ENCODE measurements at regions not wholly inside any gene's neighbourhood (a gene's known extent, or its start where the extent isn't known, plus 50 kb on each side); places are given as distances from the start of the nearest gene placed in this dataset.

DNA sequence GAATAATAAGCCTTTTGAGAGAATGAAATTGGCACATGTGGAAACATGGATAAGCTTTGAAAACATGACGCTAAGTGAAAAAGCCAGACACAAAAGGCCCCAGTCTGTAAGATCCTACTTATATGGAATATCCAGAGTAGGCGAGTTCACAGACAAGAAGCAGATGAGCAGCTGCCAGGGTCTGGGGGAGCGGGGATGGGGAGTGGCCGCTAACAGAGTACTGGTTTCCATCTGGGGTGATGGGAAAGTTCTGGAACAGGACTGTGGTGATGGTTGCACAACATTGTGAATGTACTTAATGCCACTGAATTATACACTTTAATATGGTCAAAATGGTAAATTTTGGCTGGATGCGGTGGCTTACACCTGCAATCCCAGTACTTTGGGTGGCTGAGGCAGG is 126.5 kb downstream of the SPATA19 start:
- Histone ChIP-seq H3K36me3 (no peaks in the 10 kb centered on the region), H3K4me3 (no peak overlapping the region), H3K4me1 (no peaks in the 10 kb centered on the region), H3K27ac (no peak overlapping the region), H3K27me3 (peaks cover 31% of the 10 kb centered on the region), H3K9me3 (no peaks in the 10 kb centered on the region)
- no peak for TF ChIP-seq EP300 (IDR thresholded peaks at IDR 0.05)
- no peak for TF ChIP-seq POLR2A (IDR thresholded peaks at IDR 0.05)
- ATAC-seq: no peak
- WGBS, 2 donors (ENCODE audit: low coverage in 1 of 2): 74 to 95% methylated on average over 3 to 5 of the region's 5 CpGs

DNA sequence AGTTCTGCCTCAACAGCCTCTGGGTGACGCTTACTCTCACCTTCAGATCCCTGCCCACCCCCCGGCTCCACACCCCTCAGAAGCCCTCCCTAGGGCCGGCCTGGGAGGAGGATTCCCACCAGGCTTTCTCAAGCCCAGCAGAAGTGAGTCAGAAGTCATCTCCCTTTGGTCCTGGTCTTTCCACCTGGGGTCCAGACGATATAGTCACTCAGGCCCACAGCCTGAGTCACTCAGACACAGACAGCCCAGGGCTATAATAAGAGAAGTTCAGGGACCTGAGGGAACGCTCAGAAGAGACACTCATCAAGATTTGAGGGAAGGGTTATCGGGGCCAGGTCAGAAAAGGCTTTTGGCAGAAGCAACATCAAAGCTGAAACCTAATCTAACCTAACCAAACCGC is 127.1 kb downstream of the SPATA19 start:
- Histone ChIP-seq H3K36me3 (no peaks in the 10 kb centered on the region), H3K27ac (no peak overlapping the region), H3K27me3 (peaks cover 36% of the 10 kb centered on the region), H3K4me3 (no peak overlapping the region), H3K4me1 (no peaks in the 10 kb centered on the region), H3K9me3 (no peaks in the 10 kb centered on the region)
- WGBS, 2 donors (ENCODE audit: low coverage in 1 of 2): 71 to 100% methylated on average over 1 to 2 of the region's 7 CpGs
- TF ChIP-seq, protein P1, sequence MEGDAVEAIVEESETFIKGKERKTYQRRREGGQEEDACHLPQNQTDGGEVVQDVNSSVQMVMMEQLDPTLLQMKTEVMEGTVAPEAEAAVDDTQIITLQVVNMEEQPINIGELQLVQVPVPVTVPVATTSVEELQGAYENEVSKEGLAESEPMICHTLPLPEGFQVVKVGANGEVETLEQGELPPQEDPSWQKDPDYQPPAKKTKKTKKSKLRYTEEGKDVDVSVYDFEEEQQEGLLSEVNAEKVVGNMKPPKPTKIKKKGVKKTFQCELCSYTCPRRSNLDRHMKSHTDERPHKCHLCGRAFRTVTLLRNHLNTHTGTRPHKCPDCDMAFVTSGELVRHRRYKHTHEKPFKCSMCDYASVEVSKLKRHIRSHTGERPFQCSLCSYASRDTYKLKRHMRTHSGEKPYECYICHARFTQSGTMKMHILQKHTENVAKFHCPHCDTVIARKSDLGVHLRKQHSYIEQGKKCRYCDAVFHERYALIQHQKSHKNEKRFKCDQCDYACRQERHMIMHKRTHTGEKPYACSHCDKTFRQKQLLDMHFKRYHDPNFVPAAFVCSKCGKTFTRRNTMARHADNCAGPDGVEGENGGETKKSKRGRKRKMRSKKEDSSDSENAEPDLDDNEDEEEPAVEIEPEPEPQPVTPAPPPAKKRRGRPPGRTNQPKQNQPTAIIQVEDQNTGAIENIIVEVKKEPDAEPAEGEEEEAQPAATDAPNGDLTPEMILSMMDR (IDR thresholded peaks at IDR 0.05): no peak
- TF ChIP-seq POLR2AphosphoS5 (IDR thresholded peaks at IDR 0.05): no peak
- no peak for ATAC-seq

DNA sequence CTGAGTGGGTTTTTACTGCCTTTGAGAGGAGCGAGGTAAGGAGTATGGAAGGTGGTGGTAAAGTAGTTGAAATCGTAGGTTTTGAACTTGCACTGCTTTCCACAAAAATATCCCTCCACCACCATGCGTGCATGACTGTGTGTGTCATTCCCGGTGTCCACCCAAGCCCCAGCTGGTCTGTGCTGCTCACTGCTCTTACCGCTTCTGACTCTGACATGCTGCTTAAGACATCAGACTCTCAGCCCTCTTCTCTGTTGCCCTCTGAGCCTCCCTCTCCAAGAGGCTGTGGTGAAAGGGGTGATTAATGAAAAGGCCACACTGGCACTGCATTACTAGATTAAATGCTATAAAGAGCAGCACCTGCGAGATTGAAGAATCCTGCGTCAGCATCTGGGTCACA is 128.7 kb downstream of the SPATA19 start:
- Histone ChIP-seq H3K27ac (no peak overlapping the region), H3K4me3 (no peak overlapping the region), H3K4me1 (no peaks in the 10 kb centered on the region), H3K36me3 (no peaks in the 10 kb centered on the region), H3K27me3 (peaks cover 51% of the 10 kb centered on the region), H3K9me3 (no peaks in the 10 kb centered on the region)
- no peak for ATAC-seq
- TF ChIP-seq POLR2AphosphoS5 (IDR thresholded peaks at IDR 0.05) (no peak), EP300 (IDR thresholded peaks at IDR 0.05) (no peak), POLR2A (IDR thresholded peaks at IDR 0.05) (no peak)
- TF ChIP-seq, protein P1 (IDR thresholded peaks at IDR 0.05): no peak
- WGBS, 2 donors (ENCODE audit: low coverage in 1 of 2): 78 to 87% methylated on average over 5 of the region's 7 CpGs

DNA sequence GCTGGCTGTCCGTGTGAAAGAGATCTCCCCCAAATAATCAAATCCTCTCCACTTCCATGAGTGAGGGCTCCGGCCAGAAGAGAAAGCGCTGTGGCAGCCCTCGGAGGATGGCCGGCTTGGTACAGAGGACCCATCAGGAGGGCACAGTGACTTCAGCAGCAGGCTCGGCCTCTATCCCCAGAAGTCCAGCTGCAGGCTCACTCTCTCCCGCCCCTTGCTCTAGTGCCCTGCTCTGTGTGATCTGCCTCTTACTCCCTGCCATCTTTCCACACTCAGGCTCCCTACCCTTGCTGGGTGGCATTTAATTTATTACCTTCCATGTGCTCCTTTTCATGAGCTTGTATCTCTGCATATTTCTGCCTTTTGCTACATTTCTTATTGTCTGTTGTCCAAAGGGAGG is 129.7 kb downstream of the SPATA19 start:
- Histone ChIP-seq H3K36me3 (no peaks in the 10 kb centered on the region), H3K27ac (no peak overlapping the region), H3K9me3 (no peaks in the 10 kb centered on the region), H3K4me3 (no peak overlapping the region), H3K27me3 (peaks cover 57% of the 10 kb centered on the region), H3K4me1 (no peaks in the 10 kb centered on the region)
- ATAC-seq: no peak
- WGBS, 2 donors (ENCODE audit: low coverage in 1 of 2): 33 to 60% methylated on average over 1 of the region's 7 CpGs
- TF ChIP-seq EP300 (IDR thresholded peaks at IDR 0.05): no peak
- TF ChIP-seq, protein P1 (IDR thresholded peaks at IDR 0.05): no peak
- TF ChIP-seq POLR2AphosphoS5 (IDR thresholded peaks at IDR 0.05): no peak
- TF ChIP-seq POLR2A (IDR thresholded peaks at IDR 0.05): no peak

DNA sequence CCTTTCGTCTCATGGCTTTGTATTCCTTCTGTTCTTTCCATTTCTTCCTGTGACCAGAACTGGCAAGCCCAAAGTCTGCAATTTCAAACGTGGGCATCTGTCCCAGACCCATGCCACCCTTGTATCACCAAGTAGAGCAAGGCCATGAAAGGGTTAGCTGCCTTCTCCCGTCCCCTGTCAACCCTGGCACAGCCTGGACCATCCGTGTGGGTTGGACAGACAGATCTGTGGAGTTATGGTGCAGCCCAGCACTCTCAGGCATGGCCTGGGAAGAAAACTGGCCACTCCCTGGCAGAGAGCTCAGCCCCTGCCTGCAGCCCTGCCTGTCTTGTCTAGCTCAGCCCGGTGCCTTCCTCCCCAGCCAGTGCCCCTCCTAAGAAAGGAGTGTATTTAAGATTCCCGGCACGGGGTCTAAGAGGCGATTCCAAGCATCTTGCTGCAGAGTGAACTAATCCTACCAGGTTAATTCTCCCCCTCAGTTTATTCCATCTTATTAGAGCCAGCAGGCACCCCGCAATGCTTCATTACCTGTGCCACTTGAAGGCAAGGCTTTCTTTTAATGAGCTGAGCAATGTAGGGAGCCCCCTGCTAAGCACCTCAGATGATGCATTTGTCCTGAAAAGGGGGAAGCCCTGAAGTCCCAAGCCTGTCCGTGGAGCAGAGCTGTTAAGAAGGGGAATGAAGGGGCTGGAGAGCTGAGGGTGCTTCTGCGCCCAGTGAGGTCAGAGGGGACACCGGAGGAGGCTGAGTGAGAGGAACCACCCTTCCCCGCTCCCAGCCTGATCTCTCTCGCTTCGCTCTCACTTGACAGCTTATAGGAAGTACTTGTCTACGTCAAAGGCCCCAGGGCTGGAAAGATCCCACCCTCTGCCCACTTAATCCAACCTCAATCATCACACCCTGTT is 130.6 kb downstream of the SPATA19 start:
- H3K9me3 ChIP-seq: no peaks in the 10 kb centered on the region
- no peak overlapping the region for H3K4me3 ChIP-seq
- no peak for ATAC-seq
- TF ChIP-seq, protein P1 (IDR thresholded peaks at IDR 0.05): no peak
- no peak for TF ChIP-seq POLR2A (IDR thresholded peaks at IDR 0.05)
- peaks cover 63% of the 10 kb centered on the region for H3K27me3 ChIP-seq
- H3K4me1 ChIP-seq: no peaks in the 10 kb centered on the region
- no peaks in the 10 kb centered on the region for H3K36me3 ChIP-seq
- H3K27ac ChIP-seq: no peak overlapping the region
- WGBS, 2 donors (ENCODE audit: low coverage in 1 of 2): 50 to 64% methylated on average over 4 of the region's 16 CpGs
